AG04449 (cell line): ENCODE measurements at regions not wholly inside any gene's neighbourhood (a gene's known extent, or its start where the extent isn't known, plus 50 kb on each side); places are given as distances from the start of the nearest gene placed in this dataset.

ENCODE experiments used
- CTCF ChIA-PET: fragments of 350-600 bp; formaldehyde crosslinking; extraction: SDS; loops from one replicate; lab custom pipeline; 2021; ENCODE audit warnings: antibody characterized with exemption; lab: Yijun Ruan, JAX
- POLR2A ChIA-PET: fragments of 400-600, 350-600 bp; formaldehyde crosslinking; extraction: SDS; loops from one replicate; lab custom pipeline; 2020; ENCODE audit warnings: antibody characterized with exemption, inconsistent platforms; lab: Yijun Ruan, JAX
- DNase-seq: peaks from one replicate; pipeline ENCODE4 v3.0.0-alpha.2; 2010; ENCODE audit warnings: low read depth, low spot score
- H3K4me3 ChIP-seq: 2 replicates; pipeline ENCODE4 v1.5.1; 2011; ENCODE audit warnings: low read depth, mild to moderate bottlenecking, control low read depth, low read length
- CTCF ChIP-seq: IDR thresholded peaks from one replicate; pipeline ENCODE4 v1.5.1; 2011; ENCODE audit warnings: mild to moderate bottlenecking, moderate library complexity, low read length, control low read depth, inconsistent platforms; ENCODE audit not compliant: insufficient read depth; ENCODE audit errors: missing control alignments

- no peak for TF ChIP-seq CTCF
These were observed 495.1 kb upstream of the MEX3C start for GRCh38 chr18:51692612-51693011.

GRCh38 chr18:51711298-51711889 is 513.9 kb upstream of the MEX3C start:
- no peak for DNase-seq
- no peak overlapping the region for H3K4me3 ChIP-seq
- POLR2A ChIA-PET = no interaction called here
- TF ChIP-seq CTCF = no peak
- CTCF ChIA-PET = no interaction called here

More at GRCh38 chr18:51692612-51693011, 495.1 kb upstream of the MEX3C start:
- H3K4me3 ChIP-seq = no peak overlapping the region
- ChIA-PET CTCF (no interaction called here), POLR2A (no interaction called here)
- no peak for DNase-seq

- CTCF ChIA-PET = no interaction called here
- H3K4me3 ChIP-seq = no peak overlapping the region
- TF ChIP-seq CTCF = no peak
- POLR2A ChIA-PET = no interaction called here
- no peak for DNase-seq
These were observed 515.3 kb upstream of the MEX3C start for GRCh38 chr18:51712821-51713220.

GRCh38 chr18:51716277-51716676 is 518.8 kb upstream of the MEX3C start:
- ChIA-PET CTCF (no interaction called here), POLR2A (no interaction called here)
- TF ChIP-seq CTCF = no peak
- no peak for DNase-seq
- H3K4me3 ChIP-seq = no peak overlapping the region

- H3K4me3 ChIP-seq = no peak overlapping the region
- DNase-seq = no peak
- ChIA-PET POLR2A (no interaction called here), CTCF (no interaction called here)
- no peak for TF ChIP-seq CTCF
These were observed 523.9 kb upstream of the MEX3C start for GRCh38 chr18:51721388-51721787.

GRCh38 chr18:51721996-51722395 is 524.5 kb upstream of the MEX3C start:
- no peak overlapping the region for H3K4me3 ChIP-seq
- DNase-seq = no peak
- TF ChIP-seq CTCF = no peak
- POLR2A ChIA-PET = no interaction called here
- CTCF ChIA-PET = no interaction called here
